ENCODE measurements at regions not wholly inside any gene's neighbourhood (a gene's known extent, or its start where the extent isn't known, plus 50 kb on each side); places are given as distances from the start of the nearest gene placed in this dataset.

GRCh38 chr1:8163039-8163438 lies 136.9 kb upstream of the ERRFI1 start:
- Histone ChIP-seq H3K4me1 (ENCODE audit: control insufficient read depth in 5 of 5, insufficient read depth in 5 of 5, low read length in 5 of 5) (peaks cover 0 to 12% (median 9%) of the 10 kb centered on the region in 5 donors), H3K9me3 (ENCODE audit: control insufficient read depth in 5 of 5, low read length in 5 of 5) (no peaks in the 10 kb centered on the region), H3K9ac (ENCODE audit: low read length in 5 of 5) (no peak overlapping the region), H3K27ac (ENCODE audit: low read depth, low read length) (no peak overlapping the region), H3K36me3 (ENCODE audit: control insufficient read depth in 5 of 5, insufficient read depth in 5 of 5, low read length in 5 of 5) (no peaks in the 10 kb centered on the region), H3K27me3 (ENCODE audit: control insufficient read depth in 5 of 5, insufficient read depth in 4 of 5, low read length in 5 of 5) (no peaks in the 10 kb centered on the region), H3K4me3 (ENCODE audit: low read depth in 1 of 5, low read length in 5 of 5) (no peak overlapping the region)

GRCh38 chr1:8162168-8162567 lies 136.1 kb upstream of the ERRFI1 start:
- H3K4me3 ChIP-seq (ENCODE audit: low read depth in 1 of 5, low read length in 5 of 5): no peak overlapping the region
- no peaks in the 10 kb centered on the region for H3K36me3 ChIP-seq (ENCODE audit: control insufficient read depth in 5 of 5, insufficient read depth in 5 of 5, low read length in 5 of 5)
- no peak overlapping the region for H3K9ac ChIP-seq (ENCODE audit: low read length in 5 of 5)
- peaks cover 0 to 12% (median 8%) of the 10 kb centered on the region in 5 donors for H3K4me1 ChIP-seq (ENCODE audit: control insufficient read depth in 5 of 5, insufficient read depth in 5 of 5, low read length in 5 of 5)
- H3K27ac ChIP-seq (ENCODE audit: low read depth, low read length): no peak overlapping the region
- no peaks in the 10 kb centered on the region for H3K9me3 ChIP-seq (ENCODE audit: control insufficient read depth in 5 of 5, low read length in 5 of 5)
- no peaks in the 10 kb centered on the region for H3K27me3 ChIP-seq (ENCODE audit: control insufficient read depth in 5 of 5, insufficient read depth in 4 of 5, low read length in 5 of 5)

GRCh38 chr1:8161546-8162105 lies 135.5 kb upstream of the ERRFI1 start:
- Histone ChIP-seq H3K4me3 (ENCODE audit: low read depth in 1 of 5, low read length in 5 of 5) (no peak overlapping the region), H3K9ac (ENCODE audit: low read length in 5 of 5) (no peak overlapping the region), H3K27ac (ENCODE audit: low read depth, low read length) (no peak overlapping the region), H3K9me3 (ENCODE audit: control insufficient read depth in 5 of 5, low read length in 5 of 5) (no peaks in the 10 kb centered on the region), H3K4me1 (ENCODE audit: control insufficient read depth in 5 of 5, insufficient read depth in 5 of 5, low read length in 5 of 5) (peaks cover 0 to 9% (median 7%) of the 10 kb centered on the region in 5 donors), H3K27me3 (ENCODE audit: control insufficient read depth in 5 of 5, insufficient read depth in 4 of 5, low read length in 5 of 5) (no peaks in the 10 kb centered on the region), H3K36me3 (ENCODE audit: control insufficient read depth in 5 of 5, insufficient read depth in 5 of 5, low read length in 5 of 5) (no peaks in the 10 kb centered on the region)

- Histone ChIP-seq H3K36me3 (ENCODE audit: control insufficient read depth in 5 of 5, insufficient read depth in 5 of 5, low read length in 5 of 5) (no peaks in the 10 kb centered on the region), H3K4me1 (ENCODE audit: control insufficient read depth in 5 of 5, insufficient read depth in 5 of 5, low read length in 5 of 5) (no peaks in the 10 kb centered on the region), H3K27ac (ENCODE audit: low read depth, low read length) (no peak overlapping the region), H3K4me3 (ENCODE audit: low read depth in 1 of 5, low read length in 5 of 5) (no peak overlapping the region), H3K9me3 (ENCODE audit: control insufficient read depth in 5 of 5, low read length in 5 of 5) (no peaks in the 10 kb centered on the region), H3K9ac (ENCODE audit: low read length in 5 of 5) (no peak overlapping the region), H3K27me3 (ENCODE audit: control insufficient read depth in 5 of 5, insufficient read depth in 4 of 5, low read length in 5 of 5) (no peaks in the 10 kb centered on the region)
Observed at GRCh38 chr1:8159470-8160024, 133.4 kb upstream of the ERRFI1 start.

GRCh38 chr1:8158995-8159394 lies 132.9 kb upstream of the ERRFI1 start:
- Histone ChIP-seq H3K4me3 (ENCODE audit: low read depth in 1 of 5, low read length in 5 of 5) (no peak overlapping the region), H3K36me3 (ENCODE audit: control insufficient read depth in 5 of 5, insufficient read depth in 5 of 5, low read length in 5 of 5) (no peaks in the 10 kb centered on the region), H3K9me3 (ENCODE audit: control insufficient read depth in 5 of 5, low read length in 5 of 5) (no peaks in the 10 kb centered on the region), H3K9ac (ENCODE audit: low read length in 5 of 5) (no peak overlapping the region), H3K27me3 (ENCODE audit: control insufficient read depth in 5 of 5, insufficient read depth in 4 of 5, low read length in 5 of 5) (no peaks in the 10 kb centered on the region), H3K27ac (ENCODE audit: low read depth, low read length) (no peak overlapping the region), H3K4me1 (ENCODE audit: control insufficient read depth in 5 of 5, insufficient read depth in 5 of 5, low read length in 5 of 5) (no peaks in the 10 kb centered on the region)

GRCh38 chr1:8157765-8158164 lies 131.7 kb upstream of the ERRFI1 start:
- no peaks in the 10 kb centered on the region for H3K27me3 ChIP-seq (ENCODE audit: control insufficient read depth in 5 of 5, insufficient read depth in 4 of 5, low read length in 5 of 5)

GRCh38 chr1:8155528-8156186 lies 129.5 kb upstream of the ERRFI1 start:
- Histone ChIP-seq H3K4me3 (ENCODE audit: low read depth in 1 of 5, low read length in 5 of 5) (no peak overlapping the region), H3K36me3 (ENCODE audit: control insufficient read depth in 5 of 5, insufficient read depth in 5 of 5, low read length in 5 of 5) (no peaks in the 10 kb centered on the region), H3K9ac (ENCODE audit: low read length in 5 of 5) (no peak overlapping the region), H3K27me3 (ENCODE audit: control insufficient read depth in 5 of 5, insufficient read depth in 4 of 5, low read length in 5 of 5) (no peaks in the 10 kb centered on the region), H3K9me3 (ENCODE audit: control insufficient read depth in 5 of 5, low read length in 5 of 5) (no peaks in the 10 kb centered on the region), H3K27ac (ENCODE audit: low read depth, low read length) (no peak overlapping the region), H3K4me1 (ENCODE audit: control insufficient read depth in 5 of 5, insufficient read depth in 5 of 5, low read length in 5 of 5) (no peaks in the 10 kb centered on the region)

More at GRCh38 chr1:8157765-8158164, 131.7 kb upstream of the ERRFI1 start:
- no peak overlapping the region for H3K9ac ChIP-seq (ENCODE audit: low read length in 5 of 5)
- H3K36me3 ChIP-seq (ENCODE audit: control insufficient read depth in 5 of 5, insufficient read depth in 5 of 5, low read length in 5 of 5): no peaks in the 10 kb centered on the region
- H3K4me1 ChIP-seq (ENCODE audit: control insufficient read depth in 5 of 5, insufficient read depth in 5 of 5, low read length in 5 of 5): no peaks in the 10 kb centered on the region
- no peaks in the 10 kb centered on the region for H3K9me3 ChIP-seq (ENCODE audit: control insufficient read depth in 5 of 5, low read length in 5 of 5)
- no peak overlapping the region for H3K27ac ChIP-seq (ENCODE audit: low read depth, low read length)
- H3K4me3 ChIP-seq (ENCODE audit: low read depth in 1 of 5, low read length in 5 of 5): no peak overlapping the region

GRCh38 chr1:8154621-8155052 lies 128.5 kb upstream of the ERRFI1 start:
- Histone ChIP-seq H3K9me3 (ENCODE audit: control insufficient read depth in 5 of 5, low read length in 5 of 5) (no peaks in the 10 kb centered on the region), H3K27me3 (ENCODE audit: control insufficient read depth in 5 of 5, insufficient read depth in 4 of 5, low read length in 5 of 5) (no peaks in the 10 kb centered on the region), H3K9ac (ENCODE audit: low read length in 5 of 5) (no peak overlapping the region), H3K4me1 (ENCODE audit: control insufficient read depth in 5 of 5, insufficient read depth in 5 of 5, low read length in 5 of 5) (no peaks in the 10 kb centered on the region), H3K36me3 (ENCODE audit: control insufficient read depth in 5 of 5, insufficient read depth in 5 of 5, low read length in 5 of 5) (no peaks in the 10 kb centered on the region), H3K27ac (ENCODE audit: low read depth, low read length) (no peak overlapping the region), H3K4me3 (ENCODE audit: low read depth in 1 of 5, low read length in 5 of 5) (no peak overlapping the region)

GRCh38 chr1:8153961-8154360 lies 127.9 kb upstream of the ERRFI1 start:
- no peak overlapping the region for H3K9ac ChIP-seq (ENCODE audit: low read length in 5 of 5)
- H3K36me3 ChIP-seq (ENCODE audit: control insufficient read depth in 5 of 5, insufficient read depth in 5 of 5, low read length in 5 of 5): no peaks in the 10 kb centered on the region
- no peaks in the 10 kb centered on the region for H3K27me3 ChIP-seq (ENCODE audit: control insufficient read depth in 5 of 5, insufficient read depth in 4 of 5, low read length in 5 of 5)
- H3K9me3 ChIP-seq (ENCODE audit: control insufficient read depth in 5 of 5, low read length in 5 of 5): no peaks in the 10 kb centered on the region
- no peaks in the 10 kb centered on the region for H3K4me1 ChIP-seq (ENCODE audit: control insufficient read depth in 5 of 5, insufficient read depth in 5 of 5, low read length in 5 of 5)
- no peak overlapping the region for H3K27ac ChIP-seq (ENCODE audit: low read depth, low read length)
- no peak overlapping the region for H3K4me3 ChIP-seq (ENCODE audit: low read depth in 1 of 5, low read length in 5 of 5)
